Smooth muscle cell of the brain vasculature (primary cell): ENCODE measurements at regions not wholly inside any gene's neighbourhood (a gene's known extent, or its start where the extent isn't known, plus 50 kb on each side); places are given as distances from the start of the nearest gene placed in this dataset.
"Not testable (repeated sequence)": the region's sequence is repeated elsewhere in the genome, so short reads cannot be mapped to it uniquely, and the experiment has no call there.

Experiments used
- DNase-seq: peaks from one replicate; pipeline ENCODE4 v3.0.0-alpha.2; 2012; ENCODE audit warnings: low read depth, low spot score

DNA sequence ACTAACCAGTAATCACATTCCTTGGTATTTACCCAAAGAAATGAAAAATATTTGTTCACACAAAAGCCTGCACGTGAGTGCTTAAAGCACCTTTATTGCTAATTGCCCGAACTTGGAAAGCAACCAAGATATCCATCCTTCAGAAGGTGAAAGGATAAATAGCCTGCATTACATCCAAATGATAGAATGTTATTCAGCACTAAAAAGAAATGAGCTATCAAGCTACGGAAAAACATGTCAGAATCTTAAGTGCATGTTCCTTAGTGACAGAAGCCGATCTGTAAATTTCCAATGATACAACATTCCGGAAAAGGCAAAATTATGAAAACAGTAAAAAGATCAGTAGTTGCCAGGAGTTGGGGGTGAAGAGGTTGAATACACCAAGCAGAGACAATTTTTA is 672.4 kb downstream of the TRIB2 start:
- DNase-seq, result not testable (repeated sequence)

DNA sequence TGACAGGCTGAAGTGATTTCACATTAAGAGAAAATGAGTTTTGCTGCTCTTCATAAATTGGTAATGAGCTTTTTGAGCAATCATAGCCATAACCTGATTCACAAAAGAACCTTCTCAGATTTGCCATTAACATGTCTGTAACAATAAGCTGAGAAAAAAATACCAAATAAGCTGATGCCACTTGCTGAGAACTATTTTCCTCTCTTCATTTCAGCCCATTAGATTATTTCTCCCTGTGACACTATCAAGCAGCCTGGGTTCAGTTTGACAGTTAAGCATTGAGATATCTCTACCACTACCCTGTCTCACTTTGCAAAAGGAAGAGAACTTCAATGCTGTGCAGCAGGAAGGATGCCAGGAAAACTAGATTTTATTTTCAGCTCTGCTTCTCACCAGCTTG is 673.9 kb downstream of the TRIB2 start:
- no peak for DNase-seq

DNA sequence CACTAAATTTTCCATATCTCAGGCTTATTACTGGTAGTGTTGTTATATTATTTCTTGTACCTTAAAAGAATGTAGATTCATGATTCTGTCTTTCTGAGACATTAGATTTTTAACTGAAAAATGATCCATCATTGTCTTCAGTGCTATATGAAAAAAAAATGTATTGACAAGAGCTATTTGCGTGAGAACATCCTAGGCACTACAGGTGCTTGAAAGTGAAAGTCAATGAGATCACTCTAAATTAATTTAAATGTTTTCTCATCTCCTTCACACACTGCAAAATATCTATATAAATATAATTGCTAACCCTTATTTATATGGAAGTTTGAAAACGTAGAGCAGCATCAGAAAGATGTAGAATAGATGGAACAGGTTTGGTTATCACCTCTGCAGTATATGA is 684.6 kb downstream of the TRIB2 start:
- DNase-seq, result no peak

DNA sequence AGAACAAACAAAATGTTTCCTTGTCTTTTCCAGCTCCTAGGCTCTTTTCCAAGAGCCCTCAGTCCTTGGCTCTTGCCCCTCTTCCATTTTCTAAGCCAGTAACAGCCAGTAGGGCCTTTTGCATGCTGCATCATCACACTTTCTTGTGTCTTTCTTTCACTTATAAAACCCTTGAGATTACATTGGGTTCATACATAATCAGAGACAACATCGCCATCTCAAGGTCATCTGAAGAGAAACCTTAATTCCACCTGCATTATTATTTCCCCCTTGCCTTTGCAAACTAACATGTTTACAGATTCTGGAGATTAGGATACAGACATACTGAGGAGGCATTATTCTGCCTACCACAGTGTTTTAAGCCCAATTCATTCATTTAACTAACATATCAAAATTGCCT is 697.3 kb downstream of the TRIB2 start:
- no peak for DNase-seq

DNA sequence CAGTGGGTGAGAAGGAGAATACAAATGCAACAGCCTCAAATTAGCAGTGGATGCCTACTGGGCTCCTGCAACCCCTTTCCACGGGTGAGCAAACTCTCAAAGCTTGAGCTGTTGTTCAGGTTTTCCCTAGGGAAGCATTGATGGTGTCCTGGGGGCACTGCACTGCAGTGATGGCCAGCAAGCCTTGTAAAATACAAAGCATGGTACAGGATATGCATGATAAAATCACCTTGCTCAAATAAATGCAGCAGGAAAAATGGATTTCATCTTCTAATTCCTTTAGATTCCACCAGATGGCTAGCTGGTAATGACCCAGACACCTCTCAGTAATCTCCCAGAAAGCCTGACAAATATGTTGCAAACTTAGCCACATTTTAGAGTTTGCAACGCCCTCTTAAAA is 698.2 kb downstream of the TRIB2 start:
- no peak for DNase-seq

DNA sequence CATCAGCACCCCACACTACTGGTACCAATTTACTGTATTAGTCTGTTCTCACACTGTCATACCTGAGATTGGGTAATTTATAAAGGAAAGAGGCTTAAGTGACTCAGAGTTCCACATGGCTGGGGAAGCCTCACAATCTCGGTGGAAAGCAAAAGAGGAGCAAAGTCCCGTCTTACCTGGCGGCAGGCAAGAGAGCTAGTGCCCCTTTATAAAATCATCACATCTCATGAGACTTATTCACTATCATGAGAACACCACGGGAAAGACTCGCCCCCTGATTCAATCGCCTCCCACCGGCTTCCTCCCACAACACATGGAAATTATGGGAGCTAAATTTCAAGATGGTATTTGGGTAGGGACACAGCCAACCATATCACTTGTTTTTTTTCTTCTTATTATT is 717.2 kb downstream of the TRIB2 start:
- no peak for DNase-seq

DNA sequence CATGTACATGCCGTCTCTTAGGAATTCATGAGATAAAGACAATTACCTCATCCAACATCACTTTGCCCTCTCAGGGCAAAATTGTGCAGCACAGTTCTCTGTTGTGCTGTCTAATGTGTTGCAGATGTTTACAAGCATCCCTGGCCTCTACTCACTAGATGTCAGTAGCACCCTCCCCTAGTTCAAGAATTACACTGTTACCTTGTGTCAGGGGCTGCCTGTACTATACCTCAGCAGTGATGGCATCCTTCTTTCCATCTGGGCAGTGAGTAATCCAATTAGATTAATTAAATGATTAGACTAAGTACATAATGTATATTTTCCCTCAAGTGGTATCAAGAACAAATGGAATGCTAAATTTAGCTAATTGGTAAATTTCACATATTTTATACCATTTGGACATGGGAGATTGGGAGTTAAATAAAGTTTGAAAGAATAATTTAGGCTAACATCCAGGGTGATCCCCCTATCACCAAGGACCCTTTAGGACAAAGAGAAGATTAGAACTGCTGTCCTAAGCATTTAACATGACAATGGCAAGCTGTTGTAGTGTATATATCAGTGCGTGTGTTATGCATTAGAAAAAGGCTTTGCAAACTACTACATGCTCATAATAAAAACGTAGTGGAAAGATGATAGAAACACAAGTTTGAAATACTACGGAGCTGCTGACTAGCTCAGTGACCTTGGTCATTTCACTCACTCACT is 727.0 kb downstream of the TRIB2 start:
- DNase-seq, result not testable (repeated sequence)

DNA sequence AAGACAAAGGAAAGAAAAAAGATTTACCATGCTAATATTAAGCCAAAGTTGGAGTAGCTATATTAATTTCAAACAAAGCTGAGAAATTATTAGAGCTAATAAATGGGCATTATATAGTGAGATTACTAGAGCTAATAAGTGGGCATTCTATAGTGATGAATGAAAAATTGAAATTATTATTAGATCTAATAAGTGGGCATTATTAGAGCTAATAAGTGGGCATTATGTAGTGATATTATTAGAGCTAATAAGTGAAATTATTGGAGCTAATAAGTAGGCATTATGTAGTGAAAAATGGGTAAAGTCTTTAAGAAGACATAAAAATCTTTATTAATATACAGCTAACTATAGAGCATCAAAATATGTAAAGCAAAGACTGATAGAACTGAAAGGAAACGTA is 745.7 kb downstream of the TRIB2 start:
- DNase-seq, result no peak

DNA sequence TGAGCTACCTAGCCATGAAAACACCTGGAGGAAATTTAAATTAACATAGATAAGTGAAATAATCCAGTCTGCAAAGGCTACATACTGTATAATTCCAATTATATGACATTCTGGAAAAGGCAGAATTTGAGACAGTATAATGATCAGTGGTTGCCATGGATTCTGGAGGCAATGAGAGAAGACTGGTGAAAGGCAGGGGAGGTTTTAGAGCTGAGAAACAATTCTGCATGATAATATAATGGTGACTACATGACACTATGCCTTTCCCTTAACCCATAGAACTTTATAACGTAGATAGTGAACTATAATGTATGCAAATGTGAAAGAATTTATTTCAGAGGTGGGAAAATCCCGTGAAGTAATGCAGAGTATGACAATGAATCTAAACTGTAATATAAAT is 749.3 kb downstream of the TRIB2 start:
- DNase-seq, result no peak

DNA sequence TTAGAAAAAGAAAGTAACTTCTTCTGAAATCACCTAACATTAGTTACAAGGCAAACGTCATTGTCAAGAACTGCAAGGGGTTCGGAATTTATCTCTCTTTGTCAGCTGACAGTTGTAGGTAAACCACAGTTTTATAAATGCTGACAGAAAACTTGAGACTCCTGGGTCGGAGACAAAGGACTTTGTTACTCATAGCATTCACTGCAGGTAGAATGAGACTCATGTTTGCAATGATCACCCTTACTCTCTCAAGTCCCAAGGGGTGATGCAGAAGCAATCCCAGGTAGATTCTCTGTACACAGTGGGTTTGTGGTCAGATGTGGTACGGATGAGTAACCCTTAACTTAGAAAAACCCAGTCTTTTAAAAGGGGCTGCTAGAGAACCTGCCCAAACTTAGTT is 757.8 kb downstream of the TRIB2 start:
- no peak for DNase-seq

DNA sequence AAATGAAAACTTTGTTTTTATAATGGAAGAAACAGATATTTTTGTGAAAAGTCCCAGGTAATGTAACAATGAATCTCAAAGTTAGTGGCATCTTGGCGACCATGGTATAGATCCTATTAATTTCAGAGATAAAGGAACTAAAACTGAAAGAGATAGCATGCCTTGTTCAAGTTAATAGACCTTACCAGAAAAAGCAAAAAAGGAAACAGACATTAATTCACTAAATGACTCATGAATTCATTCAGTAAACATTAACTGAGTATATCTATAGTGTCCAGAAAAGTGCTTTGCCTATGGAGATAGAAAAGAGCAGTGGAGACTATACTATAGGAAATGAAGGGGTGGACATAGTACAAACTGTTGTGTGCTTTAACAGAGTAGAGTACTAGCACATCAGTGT is 763.3 kb downstream of the TRIB2 start:
- DNase-seq, result no peak

DNA sequence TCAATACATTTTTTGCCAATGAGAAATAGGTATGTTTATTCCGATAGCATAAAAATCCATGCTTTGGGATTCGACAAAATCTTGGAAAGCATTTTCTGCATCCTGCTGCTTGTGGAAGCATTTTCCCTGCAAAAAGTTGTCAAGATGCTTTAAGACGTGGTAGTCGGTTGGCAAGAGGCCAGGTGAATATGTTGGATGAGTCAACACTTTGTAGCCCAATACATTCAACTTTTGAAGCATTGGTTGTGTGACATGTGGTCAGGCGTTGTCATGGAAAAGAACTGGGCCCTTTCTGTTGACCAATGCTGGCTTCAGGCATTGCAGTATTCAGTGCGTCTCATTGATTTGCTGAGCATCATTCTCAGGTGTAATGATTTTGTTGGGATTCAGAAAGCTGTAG is 764.5 kb downstream of the TRIB2 start:
- DNase-seq, result no peak

DNA sequence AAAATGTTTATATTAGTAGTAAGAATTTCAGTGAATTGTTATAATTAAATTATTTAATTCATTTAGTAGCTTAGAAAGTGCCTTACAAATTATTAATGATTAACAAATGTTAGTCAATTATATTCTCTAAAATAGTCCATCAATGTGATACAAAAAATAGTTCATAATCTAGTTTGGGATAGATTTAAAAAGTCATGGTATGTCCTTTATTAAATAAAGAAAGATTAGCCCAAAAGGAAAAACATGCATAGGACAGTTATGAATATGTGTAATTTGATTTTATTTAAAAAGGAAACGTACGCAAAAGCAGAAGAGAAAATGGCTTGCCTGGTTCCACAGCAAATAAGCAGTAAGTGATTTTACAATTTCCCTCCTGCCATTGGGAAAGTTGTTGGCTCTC is 768.5 kb downstream of the TRIB2 start:
- DNase-seq, result no peak

DNA sequence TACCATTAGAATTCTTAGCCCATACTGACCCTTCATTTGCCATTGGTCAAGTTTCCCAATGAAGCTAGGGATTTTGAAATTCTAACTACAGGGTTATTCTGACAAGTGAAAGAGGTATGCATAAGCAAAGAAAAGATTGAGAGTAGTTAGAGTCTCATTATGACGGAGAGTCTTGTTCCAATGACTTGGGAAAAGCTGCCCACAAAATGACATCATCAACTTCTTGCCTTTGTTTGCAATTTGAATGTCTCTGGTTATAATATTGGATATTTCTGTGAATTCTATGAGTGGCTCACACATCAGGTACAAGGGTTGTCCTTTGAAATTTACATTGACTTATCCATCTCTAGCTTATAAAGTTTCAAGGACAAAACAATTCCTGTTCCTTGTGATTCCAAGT is 772.2 kb downstream of the TRIB2 start:
- DNase-seq, result no peak

DNA sequence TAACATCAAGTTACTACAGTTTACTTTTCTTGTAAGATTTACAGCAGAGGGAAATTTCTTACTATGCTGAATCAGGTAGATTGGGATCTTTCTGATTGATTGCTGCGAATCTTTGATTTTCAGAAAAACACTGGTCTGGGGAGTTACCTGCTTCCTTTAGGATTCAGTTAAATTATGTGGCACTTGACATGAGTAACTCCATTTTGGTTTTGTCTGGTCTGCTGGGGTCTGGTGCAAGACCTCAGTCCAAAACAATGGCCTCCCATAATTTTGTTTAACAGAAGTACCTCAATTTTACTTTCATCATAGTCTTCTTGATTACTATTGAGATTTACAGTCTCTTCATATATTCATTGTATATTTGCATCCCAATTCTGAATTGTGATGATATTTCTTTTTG is 775.5 kb downstream of the TRIB2 start:
- no peak for DNase-seq

DNA sequence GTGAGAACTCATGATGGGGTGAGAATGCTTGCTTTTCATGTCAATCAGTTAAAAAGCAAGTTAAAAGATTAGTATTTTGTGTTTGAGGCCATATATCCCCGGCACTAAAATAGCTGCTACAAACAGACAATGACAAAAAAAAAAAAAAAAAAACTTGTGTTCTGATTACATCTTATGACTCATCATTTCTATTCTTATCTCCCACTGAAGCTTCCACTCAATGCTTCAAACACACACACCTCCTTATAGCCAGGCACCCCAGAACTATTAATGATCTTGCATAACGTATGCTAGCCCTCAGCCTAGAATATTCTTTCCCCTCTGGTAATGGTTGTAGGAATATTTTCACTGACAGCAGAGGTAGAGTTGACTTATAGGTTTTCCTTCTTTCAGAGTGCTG is 778.3 kb downstream of the TRIB2 start:
- no peak for DNase-seq

DNA sequence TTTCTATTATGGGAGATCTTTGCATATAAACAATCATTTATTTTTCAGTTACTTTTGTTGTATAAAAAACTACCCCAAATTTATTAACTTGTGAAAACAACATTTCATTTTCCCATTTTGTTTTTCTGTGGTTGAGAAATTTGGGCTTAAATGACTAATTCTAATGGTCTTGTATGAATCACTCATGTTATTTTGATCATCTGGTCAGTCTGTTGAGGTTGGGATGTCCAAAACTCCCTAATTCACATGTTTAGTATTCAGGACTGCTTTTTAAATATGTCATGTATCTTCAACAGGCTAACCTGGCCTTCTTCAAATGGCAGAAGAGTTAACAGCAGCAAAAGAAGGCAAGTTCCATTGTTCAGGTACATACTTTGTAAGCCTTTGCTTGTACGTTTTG is 788.1 kb downstream of the TRIB2 start:
- no peak for DNase-seq

DNA sequence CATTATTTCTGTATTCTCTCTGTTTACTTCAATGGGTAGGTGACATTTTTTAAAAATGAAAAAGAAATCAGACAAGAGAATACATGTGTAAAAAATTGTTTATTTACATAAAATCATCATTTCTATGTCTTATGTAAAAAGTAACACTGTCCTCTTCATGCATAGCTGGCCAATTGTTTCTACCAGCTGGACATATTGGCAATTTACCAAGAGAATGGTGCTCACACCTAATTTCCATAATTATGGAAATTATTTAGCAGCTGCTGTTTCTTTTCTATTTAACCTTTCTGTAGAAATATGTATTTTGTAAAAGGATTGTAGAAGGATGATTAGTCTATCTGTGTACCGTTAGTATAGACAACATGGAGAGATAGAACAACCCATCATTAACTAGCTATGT is 791.9 kb downstream of the TRIB2 start:
- no peak for DNase-seq

DNA sequence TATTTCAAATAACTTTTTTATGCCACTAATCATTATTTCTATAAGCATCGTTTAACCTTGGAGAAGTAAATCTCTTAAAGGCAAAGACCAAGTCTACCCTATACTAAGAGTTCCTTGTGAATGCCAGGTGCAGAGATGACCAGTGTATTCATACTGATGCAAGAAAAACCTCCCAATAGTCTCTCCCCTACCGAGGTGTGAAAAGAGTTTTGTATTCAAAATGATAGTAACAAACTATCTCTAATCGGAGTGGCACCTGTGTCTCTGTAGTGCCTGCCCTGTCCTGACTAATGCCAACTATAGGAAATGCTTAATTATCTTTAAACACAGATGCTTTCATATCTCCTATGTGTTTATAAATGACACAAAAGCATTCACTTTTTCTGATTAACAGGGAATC is 798.5 kb downstream of the TRIB2 start:
- no peak for DNase-seq

DNA sequence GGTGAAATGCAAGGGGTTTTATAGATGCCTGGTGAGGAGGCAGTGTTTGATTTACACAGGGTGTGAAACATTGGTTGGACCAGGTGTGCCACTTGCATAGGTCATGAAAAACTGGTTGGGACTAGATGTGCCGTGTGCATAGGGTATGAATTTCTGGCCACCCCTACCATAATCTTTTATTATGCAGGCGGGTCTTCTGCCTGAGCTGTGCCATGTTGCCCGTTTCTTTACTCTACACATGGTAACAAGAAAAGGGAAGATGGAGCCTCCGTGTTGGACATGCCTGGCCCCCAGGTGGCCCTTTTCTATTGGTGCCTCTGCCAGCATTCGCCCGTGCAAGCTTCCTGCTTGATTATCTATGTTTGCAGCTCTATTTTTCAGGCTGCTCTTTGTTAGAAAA is 805.4 kb downstream of the TRIB2 start:
- no peak for DNase-seq

DNA sequence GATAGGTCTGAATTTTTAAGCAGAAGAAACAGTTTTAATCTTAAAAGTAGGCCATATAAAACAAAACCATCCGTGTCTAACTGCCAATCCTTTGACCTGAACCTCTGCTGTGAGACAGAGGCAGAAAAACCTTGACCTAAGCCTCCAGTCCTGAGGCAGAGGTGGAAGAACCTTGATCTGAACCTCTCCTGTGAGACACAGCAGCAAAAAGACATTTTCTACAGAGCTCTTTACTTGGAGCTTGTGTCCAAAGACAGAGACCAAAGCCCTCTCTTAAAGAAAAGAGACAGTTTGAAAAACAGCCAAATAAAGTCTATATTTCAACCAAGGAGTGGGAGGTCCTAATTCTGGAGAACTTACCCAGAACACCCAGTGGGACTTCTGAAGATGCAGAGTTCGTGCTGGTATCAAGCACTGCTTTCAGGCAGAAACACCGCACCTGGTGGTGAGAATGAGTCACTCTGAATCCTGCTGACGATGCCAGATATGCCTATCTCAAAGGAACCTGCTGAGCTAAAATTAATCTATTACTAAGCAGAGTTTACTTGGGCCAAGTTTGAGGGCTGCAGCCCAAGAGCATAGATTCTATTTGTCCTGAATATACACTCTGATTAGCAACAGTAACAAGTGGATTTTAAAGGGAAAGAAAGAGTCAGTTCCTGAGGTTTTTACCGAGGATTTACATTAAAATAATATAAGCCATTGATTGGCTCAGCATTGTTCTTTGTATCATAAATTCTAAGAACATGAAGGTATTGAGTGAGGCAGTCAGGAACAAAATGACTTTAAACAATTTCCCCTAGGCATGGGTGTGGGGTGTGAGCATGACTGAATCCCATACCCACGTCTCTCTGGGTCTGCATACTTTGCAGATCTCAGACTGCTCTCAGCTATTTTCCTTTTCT is 806.4 kb downstream of the TRIB2 start:
- DNase-seq, result no peak

DNA sequence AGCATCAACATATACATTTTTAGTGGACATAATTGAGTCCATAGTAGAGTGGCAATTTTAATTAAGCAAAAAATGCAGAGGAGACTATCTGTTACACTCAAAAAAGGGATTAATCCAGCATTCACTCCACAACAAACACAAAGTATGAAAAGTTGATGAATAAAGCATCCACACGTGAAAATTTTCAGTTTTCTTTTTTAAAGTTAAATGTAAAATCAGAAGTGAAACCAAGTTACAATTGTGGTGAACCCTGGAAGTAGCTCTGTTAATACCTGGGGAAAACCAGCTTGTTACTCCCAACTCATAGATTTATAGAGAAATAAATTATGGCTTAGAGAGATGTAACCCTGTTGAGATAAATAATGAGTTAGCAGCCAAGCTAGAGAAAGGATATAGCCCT is 807.8 kb downstream of the TRIB2 start:
- no peak for DNase-seq

DNA sequence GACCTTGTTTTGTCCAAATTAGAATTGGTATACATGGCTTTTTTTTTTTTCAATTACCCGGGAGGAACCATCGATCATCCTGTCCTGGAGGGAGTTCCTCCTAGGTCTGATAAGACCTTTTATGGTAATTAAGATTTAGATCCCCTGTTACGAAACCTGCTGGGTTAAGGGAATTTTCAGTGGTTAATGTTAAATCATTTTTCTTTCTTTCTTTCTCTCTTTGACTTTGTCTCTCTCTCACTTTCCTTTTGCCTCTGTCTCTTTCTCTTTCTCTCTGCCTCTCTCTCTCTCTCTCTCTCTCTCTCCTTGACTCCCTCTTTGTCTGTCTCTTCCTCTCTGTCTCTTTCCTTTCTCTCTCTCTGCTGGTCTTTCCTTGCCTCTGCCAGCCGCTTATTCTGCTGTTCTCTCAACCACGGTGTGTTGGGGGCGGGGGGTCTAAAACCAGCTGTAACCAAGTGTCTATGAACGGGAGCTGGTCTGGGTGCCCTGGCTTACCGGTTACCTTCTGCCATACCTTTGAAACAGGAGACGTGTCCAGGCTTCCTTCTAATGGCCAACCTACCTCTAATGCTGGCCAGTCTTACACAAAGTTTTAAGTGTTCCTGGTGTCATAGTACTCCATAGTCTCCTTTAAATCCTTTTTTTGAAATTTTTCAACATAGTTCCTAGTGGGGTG is 815.1 kb downstream of the TRIB2 start:
- DNase-seq, result not testable (repeated sequence)
